ENCODE measurements at regions not wholly inside any gene's neighbourhood (a gene's known extent, or its start where the extent isn't known, plus 50 kb on each side); places are given as distances from the start of the nearest gene placed in this dataset.

GRCh38 chr5:91245871-91246270 lies 137.2 kb downstream of the ARRDC3 start (continued):
- TF ChIP-seq CHD7 (IDR thresholded peaks at IDR 0.05; ENCODE audit: insufficient replicate concordance, low read length) (no peak), KDM1A (IDR thresholded peaks at IDR 0.05; ENCODE audit: borderline replicate concordance, low read length) (no peak)

Measured in H1 (cell line).